ENCODE measurements at regions not wholly inside any gene's neighbourhood (a gene's known extent, or its start where the extent isn't known, plus 50 kb on each side); places are given as distances from the start of the nearest gene placed in this dataset.

GRCh38 chr1:37237948-37238347 lies 203.6 kb upstream of the GRIK3 start:
- TF ChIP-seq CTCF (IDR thresholded peaks at IDR 0.05) (no peak), EZH2 (IDR thresholded peaks at IDR 0.05; ENCODE audit: borderline replicate concordance, insufficient read depth, low read depth, low read length, poor library complexity, severe bottlenecking) (no peak)
